Activated CD4-positive, alpha-beta T cell treated with anti-CD3 and anti-CD28 coated beads, Interleukin-2, amount 10 ng/mL, durations not matched to agents 24 days and 14 days (primary cell): ENCODE measurements at regions not wholly inside any gene's neighbourhood (a gene's known extent, or its start where the extent isn't known, plus 50 kb on each side); places are given as distances from the start of the nearest gene placed in this dataset.
"Not testable (repeated sequence)": the region's sequence is repeated elsewhere in the genome, so short reads cannot be mapped to it uniquely, and the experiment has no call there.

Experiments
- DNase-seq: peaks from one replicate; pipeline ENCODE4 v3.0.0; 2022
- H3K27ac Mint-ChIP-seq: one replicate; pipeline ENCODE4 v1.8.0; 2022; ENCODE audit warnings: mild to moderate bottlenecking, mixed read lengths
- H3K27me3 Mint-ChIP-seq: one replicate; pipeline ENCODE4 v1.8.0; 2022; ENCODE audit warnings: mixed read lengths
- H3K36me3 Mint-ChIP-seq: one replicate; pipeline ENCODE4 v1.8.0; 2022; ENCODE audit warnings: low read depth, mild to moderate bottlenecking, mixed read lengths
- H3K4me1 Mint-ChIP-seq: one replicate; pipeline ENCODE4 v1.8.0; 2021; ENCODE audit warnings: mixed read lengths
- H3K4me3 Mint-ChIP-seq: one replicate; pipeline ENCODE4 v1.8.0; 2022; ENCODE audit warnings: mild to moderate bottlenecking, moderate library complexity, mixed read lengths
- H3K9me3 Mint-ChIP-seq: one replicate; pipeline ENCODE4 v1.8.0; 2021; ENCODE audit warnings: mixed read lengths
- intact Hi-C: fragments of 100-400 bp; cut with micrococcal nuclease; formaldehyde crosslinking; loops from one replicate; pipeline ENCODE4 v1.15.1; 2023

GRCh38 chr19:30936276-30936675, 413.0 kb downstream of the TSHZ3 start:
- DNase-seq = no peak
- intact Hi-C loops = no loop called here
- H3K4me3 Mint-ChIP-seq = no peak overlapping the region
- no peaks in the 10 kb centered on the region for H3K9me3 Mint-ChIP-seq
- no peaks in the 10 kb centered on the region for H3K36me3 Mint-ChIP-seq
- no peaks in the 10 kb centered on the region for H3K4me1 Mint-ChIP-seq
- no peak overlapping the region for H3K27ac Mint-ChIP-seq
- H3K27me3 Mint-ChIP-seq = no peaks in the 10 kb centered on the region

GRCh38 chr19:30935146-30935545, 414.1 kb downstream of the TSHZ3 start:
- H3K4me1 Mint-ChIP-seq = no peaks in the 10 kb centered on the region
- H3K36me3 Mint-ChIP-seq = no peaks in the 10 kb centered on the region
- no peak for DNase-seq
- H3K27ac Mint-ChIP-seq = no peak overlapping the region
- no peaks in the 10 kb centered on the region for H3K27me3 Mint-ChIP-seq
- H3K4me3 Mint-ChIP-seq = no peak overlapping the region
- H3K9me3 Mint-ChIP-seq = no peaks in the 10 kb centered on the region
- intact Hi-C loops = no loop called here

GRCh38 chr19:30933454-30933853, 415.8 kb downstream of the TSHZ3 start:
- DNase-seq, H3K4me1 Mint-ChIP-seq, intact Hi-C loops, H3K36me3 Mint-ChIP-seq, H3K27ac Mint-ChIP-seq, H3K9me3 Mint-ChIP-seq, H3K4me3 Mint-ChIP-seq, H3K27me3 Mint-ChIP-seq: not testable (repeated sequence)

DNA sequence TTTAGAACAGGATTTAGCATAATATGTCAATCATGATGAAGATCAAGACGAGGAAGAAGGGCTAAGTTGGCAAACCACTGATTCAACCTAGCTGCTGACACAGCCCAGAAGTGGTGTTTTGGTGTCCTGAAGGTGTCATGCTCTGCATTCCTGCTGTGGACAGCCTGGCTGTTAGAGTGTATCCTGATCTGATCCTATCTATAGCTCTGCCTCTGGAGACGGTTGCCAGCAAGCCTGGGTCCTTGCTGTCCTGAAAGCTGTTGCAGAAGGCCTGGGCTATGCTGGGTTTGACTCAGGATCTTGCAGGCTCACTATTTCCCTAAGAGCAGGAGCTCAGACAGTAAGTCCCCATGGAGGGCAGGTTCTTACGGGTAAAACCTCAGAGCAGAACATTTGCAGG, 416.4 kb downstream of the TSHZ3 start:
- Mint-ChIP-seq H3K9me3 (no peaks in the 10 kb centered on the region), H3K4me3 (no peak overlapping the region), H3K27me3 (no peaks in the 10 kb centered on the region), H3K27ac (no peak overlapping the region), H3K4me1 (no peaks in the 10 kb centered on the region), H3K36me3 (no peaks in the 10 kb centered on the region)
- no peak for DNase-seq
- intact Hi-C loops = no loop called here

- Mint-ChIP-seq H3K27me3 (no peaks in the 10 kb centered on the region), H3K4me3 (no peak overlapping the region)
Measured at GRCh38 chr19:30930941-30931706, 418.1 kb downstream of the TSHZ3 start.

DNA sequence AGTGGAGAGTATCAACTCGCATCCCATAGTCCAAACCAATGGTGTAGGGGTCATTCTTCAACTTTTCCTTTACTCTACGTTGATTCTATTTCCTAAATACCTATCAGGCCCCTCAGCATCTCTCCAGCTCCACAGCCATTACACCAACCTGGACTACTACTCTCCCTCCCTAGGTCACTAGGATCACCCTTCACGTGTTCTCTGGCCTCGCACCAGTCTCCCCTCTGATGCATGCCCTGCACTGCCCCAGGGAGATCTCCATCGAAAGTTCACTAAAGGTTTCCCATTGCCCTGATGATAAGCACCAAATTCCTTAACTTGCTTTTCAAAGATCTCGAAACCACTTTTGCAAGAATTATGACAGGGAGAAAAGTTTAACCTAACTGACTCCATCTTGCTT, 421.5 kb downstream of the TSHZ3 start:
- no peaks in the 10 kb centered on the region for H3K4me1 Mint-ChIP-seq
- H3K9me3 Mint-ChIP-seq = no peaks in the 10 kb centered on the region
- no peak for DNase-seq
- H3K27ac Mint-ChIP-seq = no peak overlapping the region
- intact Hi-C loops = no loop called here
- H3K36me3 Mint-ChIP-seq = no peaks in the 10 kb centered on the region
- H3K27me3 Mint-ChIP-seq = no peaks in the 10 kb centered on the region
- no peak overlapping the region for H3K4me3 Mint-ChIP-seq

More at GRCh38 chr19:30930941-30931706, 418.1 kb downstream of the TSHZ3 start:
- Mint-ChIP-seq H3K4me1 (no peaks in the 10 kb centered on the region), H3K36me3 (no peaks in the 10 kb centered on the region), H3K9me3 (no peaks in the 10 kb centered on the region), H3K27ac (no peak overlapping the region)
- intact Hi-C loops = no loop called here
- DNase-seq = no peak

GRCh38 chr19:30924670-30925069, 424.6 kb downstream of the TSHZ3 start:
- no peaks in the 10 kb centered on the region for H3K27me3 Mint-ChIP-seq
- no peaks in the 10 kb centered on the region for H3K4me1 Mint-ChIP-seq
- intact Hi-C loops = no loop called here
- no peaks in the 10 kb centered on the region for H3K9me3 Mint-ChIP-seq
- H3K27ac Mint-ChIP-seq = no peak overlapping the region
- no peaks in the 10 kb centered on the region for H3K36me3 Mint-ChIP-seq
- no peak for DNase-seq
- no peak overlapping the region for H3K4me3 Mint-ChIP-seq

DNA sequence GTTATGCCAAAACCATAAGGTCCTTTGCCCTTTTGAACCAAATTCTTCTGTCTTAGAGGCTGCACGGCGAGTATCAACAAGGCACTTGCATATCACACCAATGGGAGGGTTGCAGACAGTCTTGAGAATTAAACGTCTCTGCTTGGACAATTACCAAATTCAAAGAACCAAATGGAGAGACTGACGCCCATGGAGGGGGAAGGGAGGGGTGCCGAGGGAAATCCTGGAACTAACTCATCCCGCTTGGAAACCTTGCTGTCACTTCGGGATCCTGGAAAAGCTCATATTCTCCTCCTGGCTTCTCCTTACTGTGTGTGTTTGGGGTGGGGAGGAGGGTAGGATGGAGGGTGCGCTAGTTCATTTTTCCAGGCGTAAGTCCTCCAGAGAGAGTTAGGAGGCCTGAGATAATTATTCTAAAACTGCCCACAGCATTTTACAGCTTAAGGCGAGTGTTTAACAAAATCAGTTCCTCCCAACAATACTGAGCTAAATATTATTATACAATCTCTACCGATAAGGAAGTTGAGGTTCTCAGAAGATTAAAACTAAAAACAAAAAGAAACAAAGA, 425.1 kb downstream of the TSHZ3 start:
- DNase-seq = no peak
- Mint-ChIP-seq H3K4me1 (no peaks in the 10 kb centered on the region), H3K4me3 (no peak overlapping the region), H3K9me3 (no peaks in the 10 kb centered on the region), H3K27me3 (no peaks in the 10 kb centered on the region), H3K27ac (no peak overlapping the region), H3K36me3 (no peaks in the 10 kb centered on the region)
- intact Hi-C loops = no loop called here

- no peak for DNase-seq
Measured at GRCh38 chr19:30923621-30924020, 425.6 kb downstream of the TSHZ3 start.

DNA sequence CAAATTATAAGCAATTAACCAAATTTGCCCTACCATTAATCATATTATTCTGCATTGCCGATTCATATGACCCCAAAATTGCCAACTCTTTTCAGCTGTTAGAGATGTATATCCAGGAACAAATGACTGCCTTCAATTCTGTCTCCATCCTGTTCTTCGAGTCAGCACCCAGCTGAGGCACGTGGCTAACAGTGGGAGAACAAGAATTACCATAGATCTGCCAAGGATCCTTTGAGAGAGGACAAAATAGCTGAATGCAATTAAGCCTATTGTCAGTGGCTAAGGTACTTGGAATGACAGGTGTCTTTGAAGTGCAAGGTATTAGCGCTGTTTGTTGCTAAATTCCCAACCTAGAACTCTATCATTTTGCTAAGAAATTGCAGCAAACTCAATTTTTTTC, 426.1 kb downstream of the TSHZ3 start:
- Mint-ChIP-seq H3K4me1 (no peaks in the 10 kb centered on the region), H3K27ac (no peak overlapping the region), H3K36me3 (no peaks in the 10 kb centered on the region), H3K4me3 (no peak overlapping the region), H3K9me3 (no peaks in the 10 kb centered on the region), H3K27me3 (no peaks in the 10 kb centered on the region)
- intact Hi-C loops = no loop called here
- no peak for DNase-seq

More at GRCh38 chr19:30923621-30924020, 425.6 kb downstream of the TSHZ3 start:
- intact Hi-C loops = no loop called here
- H3K4me3 Mint-ChIP-seq = no peak overlapping the region
- no peaks in the 10 kb centered on the region for H3K4me1 Mint-ChIP-seq
- no peaks in the 10 kb centered on the region for H3K9me3 Mint-ChIP-seq
- no peaks in the 10 kb centered on the region for H3K27me3 Mint-ChIP-seq
- H3K27ac Mint-ChIP-seq = no peak overlapping the region
- no peaks in the 10 kb centered on the region for H3K36me3 Mint-ChIP-seq

- Mint-ChIP-seq H3K4me1 (no peaks in the 10 kb centered on the region), H3K36me3 (no peaks in the 10 kb centered on the region), H3K27ac (no peak overlapping the region), H3K9me3 (no peaks in the 10 kb centered on the region), H3K4me3 (no peak overlapping the region), H3K27me3 (no peaks in the 10 kb centered on the region)
- DNase-seq = no peak
- intact Hi-C loops = no loop called here
Measured at GRCh38 chr19:30920222-30920621, 429.0 kb downstream of the TSHZ3 start.

DNA sequence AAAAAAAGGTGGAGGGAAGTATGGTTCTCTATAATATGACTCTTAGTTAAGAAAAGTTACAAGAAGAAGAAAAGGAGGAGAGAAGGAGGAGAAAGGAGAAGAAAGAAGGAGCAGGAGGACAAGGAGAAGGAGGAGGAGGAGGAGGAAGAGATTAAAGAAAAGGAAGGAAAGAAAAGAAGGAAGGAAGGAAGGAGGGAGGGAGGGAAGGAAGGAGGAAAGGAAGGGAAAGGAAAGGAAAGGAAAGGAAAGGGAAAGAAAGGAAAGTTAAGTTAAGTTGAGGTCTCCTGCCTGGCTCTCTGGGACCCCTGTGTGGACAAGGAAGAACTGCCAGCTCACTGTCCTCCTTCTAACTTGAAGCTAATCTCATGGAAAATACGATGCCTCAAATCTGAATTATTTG, 429.5 kb downstream of the TSHZ3 start:
- Mint-ChIP-seq H3K4me3 (no peak overlapping the region), H3K36me3 (no peaks in the 10 kb centered on the region), H3K27ac (no peak overlapping the region), H3K27me3 (no peaks in the 10 kb centered on the region), H3K9me3 (no peaks in the 10 kb centered on the region), H3K4me1 (no peaks in the 10 kb centered on the region)
- no peak for DNase-seq
- intact Hi-C loops = no loop called here

- no peak overlapping the region for H3K27ac Mint-ChIP-seq
- intact Hi-C loops = no loop called here
- H3K27me3 Mint-ChIP-seq = no peaks in the 10 kb centered on the region
- no peak for DNase-seq
- H3K36me3 Mint-ChIP-seq = no peaks in the 10 kb centered on the region
- H3K9me3 Mint-ChIP-seq = no peaks in the 10 kb centered on the region
- no peak overlapping the region for H3K4me3 Mint-ChIP-seq
- no peaks in the 10 kb centered on the region for H3K4me1 Mint-ChIP-seq
Measured at GRCh38 chr19:30916238-30916637, 433.0 kb downstream of the TSHZ3 start.

DNA sequence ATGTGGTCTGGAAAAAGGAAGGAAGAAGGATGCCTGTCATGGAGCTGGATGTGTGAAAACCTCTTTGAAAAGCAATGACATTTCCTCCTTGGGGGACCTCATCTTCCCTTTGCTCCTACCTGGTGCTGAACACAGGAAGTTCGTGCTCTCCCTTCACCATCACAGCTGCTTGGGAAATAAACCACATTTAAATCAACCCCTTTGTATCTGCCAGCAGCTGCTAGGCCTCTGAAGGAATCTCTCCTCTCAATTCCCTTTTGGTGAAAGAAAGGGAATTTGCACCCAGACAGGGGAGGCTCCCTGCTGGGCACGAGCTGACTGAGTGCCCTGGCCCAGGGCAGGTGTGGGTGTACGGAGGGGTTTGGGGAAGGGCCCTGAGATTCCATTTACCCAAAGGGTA, 437.7 kb downstream of the TSHZ3 start:
- intact Hi-C loops = no loop called here
- no peaks in the 10 kb centered on the region for H3K4me1 Mint-ChIP-seq
- H3K4me3 Mint-ChIP-seq = no peak overlapping the region
- DNase-seq = no peak
- H3K27ac Mint-ChIP-seq = no peak overlapping the region
- no peaks in the 10 kb centered on the region for H3K36me3 Mint-ChIP-seq
- H3K27me3 Mint-ChIP-seq = no peaks in the 10 kb centered on the region
- no peaks in the 10 kb centered on the region for H3K9me3 Mint-ChIP-seq
